GM10248 (cell line): ENCODE measurements at regions not wholly inside any gene's neighbourhood (a gene's known extent, or its start where the extent isn't known, plus 50 kb on each side); places are given as distances from the start of the nearest gene placed in this dataset.
A peak's percentile ranks its signal among the peaks of the same experiment; 100 is the strongest.

Experiments used
- CTCF ChIA-PET: fragments of 300-600 bp; sonication (Branson Sonifier 250); formaldehyde crosslinking; extraction: SDS; loops from one replicate; lab custom pipeline; 2021; ENCODE audit warnings: antibody characterized with exemption; lab: Yijun Ruan, JAX
- POLR2A ChIA-PET: fragments of 350-650 bp; sonication (Branson Sonifier 250); formaldehyde crosslinking; extraction: SDS; loops from one replicate; lab custom pipeline; 2020; ENCODE audit warnings: antibody characterized with exemption; lab: Yijun Ruan, JAX
- DNase-seq: peaks from one replicate; pipeline ENCODE4 v3.0.0; 2012; ENCODE audit errors: extremely low spot score
- CTCF ChIP-seq: IDR thresholded peaks from 2 replicates; pipeline ENCODE4 v1.5.1; 2012; ENCODE audit warnings: mild to moderate bottlenecking, low read depth; ENCODE audit errors: extremely low read depth, missing control alignments, control extremely low read depth

GRCh38 chr12:77553976-77554619, 276.6 kb upstream of the NAV3 start:
- CTCF ChIA-PET = no interaction called here
- no peak for TF ChIP-seq CTCF
- POLR2A ChIA-PET = no interaction called here
- peak; percentile 22 for DNase-seq

GRCh38 chr12:77549383-77550128, 281.1 kb upstream of the NAV3 start:
- no peak for TF ChIP-seq CTCF
- no peak for DNase-seq
- CTCF ChIA-PET = interaction anchor here (1.1 to 2.3 kb wide), 3 partner anchors 12 to 35 kb away, joined by 3 to 6 read pairs (median 4); no protein-coding TSS in a partner anchor
- POLR2A ChIA-PET = no interaction called here

GRCh38 chr12:77548797-77549196, 281.9 kb upstream of the NAV3 start:
- TF ChIP-seq CTCF = no peak
- DNase-seq = no peak
- ChIA-PET CTCF (interaction anchor here (1.3 to 2.3 kb wide), 2 partner anchors 11 to 36 kb away, joined by 3 to 6 read pairs; no protein-coding TSS in a partner anchor), POLR2A (no interaction called here)

- DNase-seq = no peak
- TF ChIP-seq CTCF = no peak
- ChIA-PET POLR2A (no interaction called here), CTCF (no interaction called here)
Measured at GRCh38 chr12:77540097-77540496, 290.6 kb upstream of the NAV3 start.

- CTCF ChIA-PET = interaction anchor here (1.2 to 1.6 kb wide), 2 partner anchors 11 to 17 kb away, joined by 3 to 6 read pairs; no protein-coding TSS in a partner anchor
- POLR2A ChIA-PET = no interaction called here
- TF ChIP-seq CTCF = no peak
- DNase-seq = no peak
Measured at GRCh38 chr12:77537663-77538062, 293.0 kb upstream of the NAV3 start.

GRCh38 chr12:77535734-77536133, 295.0 kb upstream of the NAV3 start:
- CTCF ChIA-PET = interaction anchor here (0.8 kb wide), 1 partner anchor 9 kb away, joined by 3 read pairs; no protein-coding TSS in a partner anchor
- POLR2A ChIA-PET = no interaction called here
- DNase-seq = no peak
- no peak for TF ChIP-seq CTCF
